ENCODE measurements at regions not wholly inside any gene's neighbourhood (a gene's known extent, or its start where the extent isn't known, plus 50 kb on each side); places are given as distances from the start of the nearest gene placed in this dataset.

DNA sequence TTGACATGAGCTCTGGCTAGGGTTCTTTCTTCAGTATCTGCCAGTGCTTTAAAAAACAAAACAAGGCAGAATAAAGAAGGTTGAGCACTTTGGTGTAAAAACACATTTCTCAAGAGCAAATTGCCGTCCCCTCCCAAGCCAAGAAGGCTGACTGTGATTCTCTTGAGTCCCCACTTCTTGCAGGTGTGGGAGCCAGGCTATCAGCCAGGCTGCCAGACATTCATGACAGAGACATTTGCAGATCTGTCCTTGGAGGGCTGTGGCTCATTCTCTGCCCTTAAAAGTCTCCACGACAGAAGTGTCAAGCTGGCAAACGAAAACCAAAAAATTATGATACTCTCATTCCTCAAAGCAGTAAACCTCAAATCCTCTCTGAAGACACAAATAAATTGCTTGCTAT is 749.3 kb upstream of the HS6ST1 start:
- H3K4me3 ChIP-seq (ENCODE audit: low read depth, low read length): no peak overlapping the region
- TF ChIP-seq, protein P1, sequence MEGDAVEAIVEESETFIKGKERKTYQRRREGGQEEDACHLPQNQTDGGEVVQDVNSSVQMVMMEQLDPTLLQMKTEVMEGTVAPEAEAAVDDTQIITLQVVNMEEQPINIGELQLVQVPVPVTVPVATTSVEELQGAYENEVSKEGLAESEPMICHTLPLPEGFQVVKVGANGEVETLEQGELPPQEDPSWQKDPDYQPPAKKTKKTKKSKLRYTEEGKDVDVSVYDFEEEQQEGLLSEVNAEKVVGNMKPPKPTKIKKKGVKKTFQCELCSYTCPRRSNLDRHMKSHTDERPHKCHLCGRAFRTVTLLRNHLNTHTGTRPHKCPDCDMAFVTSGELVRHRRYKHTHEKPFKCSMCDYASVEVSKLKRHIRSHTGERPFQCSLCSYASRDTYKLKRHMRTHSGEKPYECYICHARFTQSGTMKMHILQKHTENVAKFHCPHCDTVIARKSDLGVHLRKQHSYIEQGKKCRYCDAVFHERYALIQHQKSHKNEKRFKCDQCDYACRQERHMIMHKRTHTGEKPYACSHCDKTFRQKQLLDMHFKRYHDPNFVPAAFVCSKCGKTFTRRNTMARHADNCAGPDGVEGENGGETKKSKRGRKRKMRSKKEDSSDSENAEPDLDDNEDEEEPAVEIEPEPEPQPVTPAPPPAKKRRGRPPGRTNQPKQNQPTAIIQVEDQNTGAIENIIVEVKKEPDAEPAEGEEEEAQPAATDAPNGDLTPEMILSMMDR (conservative IDR thresholded peaks at IDR 0.05; ENCODE audit: low read depth, low read length): no peak
- no peak for DNase-seq (ENCODE audit: low read depth)

DNA sequence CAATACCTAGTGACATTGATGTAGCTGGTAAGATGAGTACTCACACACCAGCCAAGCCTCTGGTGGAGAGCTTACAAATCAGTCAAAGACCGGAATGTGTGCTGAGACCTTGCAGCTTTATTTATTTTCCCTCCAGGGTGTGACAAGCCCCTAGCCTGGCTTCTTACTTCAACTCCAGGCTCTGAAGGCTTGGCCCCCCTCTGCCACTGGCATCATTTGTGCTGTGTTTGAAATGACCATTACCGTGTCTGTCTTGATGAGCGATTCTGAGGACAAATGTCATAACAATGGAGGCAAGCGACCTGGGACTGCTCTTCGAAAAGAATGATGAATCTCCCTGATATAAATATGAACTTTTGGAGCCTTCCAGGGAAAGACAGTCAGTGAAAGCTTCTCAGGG is 749.9 kb upstream of the HS6ST1 start:
- no peak for DNase-seq (ENCODE audit: low read depth)
- TF ChIP-seq, protein P1 (conservative IDR thresholded peaks at IDR 0.05; ENCODE audit: low read depth, low read length): no peak

DNA sequence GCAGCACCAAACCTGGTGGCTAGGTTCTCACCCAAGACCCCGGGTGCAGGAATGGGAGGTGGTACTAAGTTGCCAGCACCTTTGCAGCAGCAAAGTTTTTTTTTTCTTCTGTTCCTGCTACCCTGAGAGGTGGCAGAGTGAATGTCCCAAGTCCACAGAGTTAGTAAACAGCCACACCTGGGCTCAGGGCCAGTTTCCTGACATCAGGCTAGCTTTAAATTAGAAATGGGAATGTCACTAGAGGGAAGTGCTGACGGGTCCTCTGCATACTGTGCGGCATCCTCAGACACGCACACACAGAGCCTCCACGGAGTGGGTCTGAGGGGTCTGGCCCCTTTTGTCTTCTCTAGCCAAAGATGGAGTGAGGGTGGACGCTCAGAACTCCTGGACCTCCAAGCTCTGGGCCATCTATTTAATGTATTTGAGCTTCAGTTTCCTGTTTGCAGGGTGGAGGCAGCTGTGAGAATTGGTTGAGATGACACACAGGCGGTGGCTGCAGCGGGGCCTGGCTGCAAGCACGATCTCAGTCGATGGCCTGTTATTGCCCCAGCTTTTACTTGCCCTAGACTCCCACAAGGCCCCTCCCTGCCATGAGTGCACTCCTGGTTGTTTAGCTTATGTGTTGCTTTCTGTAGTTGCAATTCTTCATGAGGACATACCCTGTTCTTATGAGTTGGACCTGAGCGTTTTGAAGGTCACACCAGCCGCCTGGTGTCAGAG is 751.4 kb upstream of the HS6ST1 start:
- TF ChIP-seq, protein P1 (conservative IDR thresholded peaks at IDR 0.05; ENCODE audit: low read depth, low read length): no peak
- DNase-seq (ENCODE audit: low read depth): no peak
- H3K4me3 ChIP-seq (ENCODE audit: low read depth, low read length): no peak overlapping the region

More for the DNA sequence above, 749.9 kb upstream of the HS6ST1 start:
- H3K4me3 ChIP-seq (ENCODE audit: low read depth, low read length): no peak overlapping the region

DNA sequence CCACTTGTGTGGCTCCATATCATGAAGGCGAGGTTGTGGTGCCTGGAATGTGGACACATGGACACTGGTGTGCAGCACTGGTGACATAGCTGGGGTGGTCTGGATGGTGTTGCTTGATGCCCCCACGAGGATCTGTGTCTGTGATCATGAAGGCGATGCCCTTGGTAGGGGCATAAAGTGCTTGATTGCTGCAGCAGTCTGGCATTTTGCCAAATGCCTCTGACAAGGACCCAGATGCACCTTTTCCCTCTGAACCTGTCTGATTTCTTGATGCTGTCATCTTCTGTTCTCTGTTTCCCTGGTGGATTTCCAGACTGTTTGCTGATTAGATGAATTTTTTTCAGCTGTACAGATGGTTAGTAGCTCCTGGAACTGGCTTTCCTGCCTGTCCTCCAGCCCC is 752.0 kb upstream of the HS6ST1 start:
- TF ChIP-seq, protein P1 (conservative IDR thresholded peaks at IDR 0.05; ENCODE audit: low read depth, low read length): no peak
- H3K4me3 ChIP-seq (ENCODE audit: low read depth, low read length): no peak overlapping the region
- DNase-seq (ENCODE audit: low read depth): no peak

DNA sequence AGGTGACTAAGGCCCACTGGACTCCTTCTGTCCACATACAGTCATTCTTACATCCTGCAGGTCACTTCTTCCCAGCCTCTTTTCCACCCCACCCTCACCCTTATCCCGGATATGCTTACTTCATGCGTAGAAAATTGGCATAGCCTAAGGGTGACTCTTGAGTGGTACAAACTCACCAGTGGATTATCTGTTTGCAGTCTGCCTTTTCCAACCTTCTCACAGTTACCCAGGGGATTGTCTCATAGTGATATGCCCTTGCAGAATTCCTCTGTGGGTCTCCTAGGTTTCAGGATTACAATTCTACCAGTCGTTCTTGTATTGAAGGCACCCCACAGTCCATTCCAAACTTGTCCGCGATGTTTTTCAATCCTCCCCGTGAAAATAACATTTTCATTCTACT is 752.9 kb upstream of the HS6ST1 start:
- no peak for DNase-seq (ENCODE audit: low read depth)
- H3K4me3 ChIP-seq (ENCODE audit: low read depth, low read length): no peak overlapping the region
- TF ChIP-seq, protein P1 (conservative IDR thresholded peaks at IDR 0.05; ENCODE audit: low read depth, low read length): no peak

DNA sequence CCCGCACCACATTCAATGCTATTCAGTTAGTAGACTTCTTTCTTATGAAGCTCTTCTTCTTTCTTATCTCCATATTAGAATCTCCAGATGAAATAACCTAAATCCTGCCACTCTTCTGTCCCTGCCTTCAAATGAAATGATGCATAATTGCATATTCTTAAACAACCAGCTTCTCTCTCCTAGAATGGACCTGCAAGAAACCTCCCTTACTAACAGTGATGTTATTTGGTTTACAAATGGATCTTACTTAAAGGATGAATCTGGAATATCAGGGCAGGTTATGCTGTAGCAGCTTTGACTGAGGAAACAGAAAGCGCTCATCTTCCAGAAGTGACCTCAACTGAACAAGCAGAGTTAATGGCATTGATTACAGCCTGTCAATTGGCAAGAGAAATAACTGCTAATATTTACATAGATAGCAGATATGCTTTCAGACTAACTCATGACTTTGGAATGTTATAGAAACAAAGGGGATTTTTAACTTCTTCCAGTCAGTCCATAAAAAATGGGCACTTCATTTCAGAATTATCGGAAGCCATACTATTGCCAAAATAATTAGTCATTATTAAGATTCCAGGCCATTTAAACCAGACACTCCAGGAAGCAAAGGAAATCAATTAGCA is 755.7 kb upstream of the HS6ST1 start:
- TF ChIP-seq, protein P1 (conservative IDR thresholded peaks at IDR 0.05; ENCODE audit: low read depth, low read length): no peak
- no peak overlapping the region for H3K4me3 ChIP-seq (ENCODE audit: low read depth, low read length)
- no peak for DNase-seq (ENCODE audit: low read depth)

DNA sequence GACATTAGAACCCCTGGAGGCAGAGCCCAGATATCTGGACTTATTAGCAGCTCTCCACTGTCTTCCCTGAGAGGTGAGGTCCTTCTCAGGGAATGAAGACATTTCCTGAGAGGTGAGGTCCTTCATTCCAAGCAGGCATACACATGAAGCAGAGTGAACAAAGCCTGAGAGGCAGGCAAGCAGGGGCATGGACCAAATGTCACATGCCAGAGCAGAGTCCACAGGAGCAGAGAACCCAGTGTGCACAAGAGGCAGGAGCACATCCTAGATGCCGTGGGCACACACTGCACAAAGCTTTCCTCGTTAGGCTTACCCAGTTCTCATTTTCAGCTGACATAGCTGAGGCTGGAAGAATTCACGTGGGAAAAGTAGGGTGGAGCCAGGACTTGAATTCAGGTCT is 759.9 kb upstream of the HS6ST1 start:
- no peak overlapping the region for H3K4me3 ChIP-seq (ENCODE audit: low read depth, low read length)
- TF ChIP-seq, protein P1 (conservative IDR thresholded peaks at IDR 0.05; ENCODE audit: low read depth, low read length): no peak
- no peak for DNase-seq (ENCODE audit: low read depth)

Measured in choroid plexus epithelial cell (primary cell).